GM19239 (cell line): ENCODE measurements at regions not wholly inside any gene's neighbourhood (a gene's known extent, or its start where the extent isn't known, plus 50 kb on each side); places are given as distances from the start of the nearest gene placed in this dataset.

Experiments used
- DNase-seq: peaks from one replicate; pipeline ENCODE4 v3.0.0; 2011; ENCODE audit warnings: low spot score; ENCODE audit not compliant: insufficient read length
- FAIRE-seq: peaks from 2 replicates; lab custom pipeline; 2011; peaks lifted over from hg19 to GRCh38; lab: Jason Lieb, UNC

- no peak for DNase-seq
- no peak for FAIRE-seq
Measured at GRCh38 chr2:217749008-217749407, 253.8 kb downstream of the TNS1 start.

GRCh38 chr2:217746808-217747207 lies 256.0 kb downstream of the TNS1 start:
- no peak for FAIRE-seq
- no peak for DNase-seq

- DNase-seq (no peak), FAIRE-seq (no peak)
Measured at GRCh38 chr2:217743966-217744761, 258.6 kb downstream of the TNS1 start.

GRCh38 chr2:217743407-217743806 lies 259.4 kb downstream of the TNS1 start:
- DNase-seq (no peak), FAIRE-seq (no peak)

- DNase-seq: no peak
- no peak for FAIRE-seq
Measured at GRCh38 chr2:217742841-217743240, 260.0 kb downstream of the TNS1 start.

GRCh38 chr2:217742276-217742675 lies 260.5 kb downstream of the TNS1 start:
- FAIRE-seq (no peak), DNase-seq (no peak)

GRCh38 chr2:217741381-217741955 lies 261.3 kb downstream of the TNS1 start:
- FAIRE-seq: no peak
- DNase-seq: no peak

GRCh38 chr2:217740756-217741155 lies 262.0 kb downstream of the TNS1 start:
- no peak for FAIRE-seq

GRCh38 chr2:217740178-217740577 lies 262.6 kb downstream of the TNS1 start:
- no peak for FAIRE-seq
- DNase-seq: no peak

More at GRCh38 chr2:217740756-217741155, 262.0 kb downstream of the TNS1 start:
- no peak for DNase-seq

GRCh38 chr2:217739741-217740140 lies 263.1 kb downstream of the TNS1 start:
- DNase-seq (no peak), FAIRE-seq (no peak)

- FAIRE-seq (no peak), DNase-seq (no peak)
Measured at GRCh38 chr2:217738061-217738460, 264.7 kb downstream of the TNS1 start.

- DNase-seq (no peak), FAIRE-seq (no peak)
Measured at GRCh38 chr2:217736776-217737550, 265.8 kb downstream of the TNS1 start.

GRCh38 chr2:217735899-217736298 lies 266.9 kb downstream of the TNS1 start:
- FAIRE-seq (no peak), DNase-seq (no peak)

- DNase-seq (no peak), FAIRE-seq (no peak)
Measured at GRCh38 chr2:217735034-217735433, 267.8 kb downstream of the TNS1 start.

- no peak for DNase-seq
- FAIRE-seq: no peak
Measured at GRCh38 chr2:217733461-217733860, 269.3 kb downstream of the TNS1 start.

GRCh38 chr2:217732992-217733391 lies 269.8 kb downstream of the TNS1 start:
- FAIRE-seq (no peak), DNase-seq (no peak)

- no peak for DNase-seq
- FAIRE-seq: no peak
Measured at GRCh38 chr2:217731805-217732204, 271.0 kb downstream of the TNS1 start.

GRCh38 chr2:217729421-217730053 lies 273.3 kb downstream of the TNS1 start:
- DNase-seq (no peak), FAIRE-seq (no peak)

GRCh38 chr2:217727801-217728200 lies 275.0 kb downstream of the TNS1 start:
- FAIRE-seq: no peak

GRCh38 chr2:217725409-217725808 lies 277.4 kb downstream of the TNS1 start:
- FAIRE-seq: no peak
- DNase-seq: no peak

More at GRCh38 chr2:217727801-217728200, 275.0 kb downstream of the TNS1 start:
- DNase-seq: no peak

GRCh38 chr2:217724471-217724870 lies 278.3 kb downstream of the TNS1 start:
- DNase-seq (no peak), FAIRE-seq (no peak)
